ENCODE measurements at regions not wholly inside any gene's neighbourhood (a gene's known extent, or its start where the extent isn't known, plus 50 kb on each side); places are given as distances from the start of the nearest gene placed in this dataset.

GRCh38 chr7:25062380-25062779 lies 62.7 kb downstream of the CYCS start:
- ATAC-seq (ENCODE audit: low read depth) = no peak
- Histone ChIP-seq H3K4me1 (ENCODE audit: insufficient read depth, poor library complexity, severe bottlenecking) (no peaks in the 10 kb centered on the region), H3K4me3 (ENCODE audit: severe bottlenecking) (no peak overlapping the region), H3K27me3 (ENCODE audit: insufficient read depth, poor library complexity, severe bottlenecking) (no peaks in the 10 kb centered on the region), H3K36me3 (ENCODE audit: low read depth) (no peaks in the 10 kb centered on the region), H3K9me3 (ENCODE audit: severe bottlenecking) (no peaks in the 10 kb centered on the region), H3K27ac (ENCODE audit: poor library complexity, severe bottlenecking) (no peak overlapping the region)
- TF ChIP-seq, protein P1, sequence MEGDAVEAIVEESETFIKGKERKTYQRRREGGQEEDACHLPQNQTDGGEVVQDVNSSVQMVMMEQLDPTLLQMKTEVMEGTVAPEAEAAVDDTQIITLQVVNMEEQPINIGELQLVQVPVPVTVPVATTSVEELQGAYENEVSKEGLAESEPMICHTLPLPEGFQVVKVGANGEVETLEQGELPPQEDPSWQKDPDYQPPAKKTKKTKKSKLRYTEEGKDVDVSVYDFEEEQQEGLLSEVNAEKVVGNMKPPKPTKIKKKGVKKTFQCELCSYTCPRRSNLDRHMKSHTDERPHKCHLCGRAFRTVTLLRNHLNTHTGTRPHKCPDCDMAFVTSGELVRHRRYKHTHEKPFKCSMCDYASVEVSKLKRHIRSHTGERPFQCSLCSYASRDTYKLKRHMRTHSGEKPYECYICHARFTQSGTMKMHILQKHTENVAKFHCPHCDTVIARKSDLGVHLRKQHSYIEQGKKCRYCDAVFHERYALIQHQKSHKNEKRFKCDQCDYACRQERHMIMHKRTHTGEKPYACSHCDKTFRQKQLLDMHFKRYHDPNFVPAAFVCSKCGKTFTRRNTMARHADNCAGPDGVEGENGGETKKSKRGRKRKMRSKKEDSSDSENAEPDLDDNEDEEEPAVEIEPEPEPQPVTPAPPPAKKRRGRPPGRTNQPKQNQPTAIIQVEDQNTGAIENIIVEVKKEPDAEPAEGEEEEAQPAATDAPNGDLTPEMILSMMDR (IDR thresholded peaks at IDR 0.05; ENCODE audit: poor library complexity, severe bottlenecking) = no peak
- no peak for DNase-seq (ENCODE audit: low spot score)

- no peak for DNase-seq (ENCODE audit: low spot score)
- Histone ChIP-seq H3K27me3 (ENCODE audit: insufficient read depth, poor library complexity, severe bottlenecking) (no peaks in the 10 kb centered on the region), H3K4me1 (ENCODE audit: insufficient read depth, poor library complexity, severe bottlenecking) (no peaks in the 10 kb centered on the region), H3K4me3 (ENCODE audit: severe bottlenecking) (no peak overlapping the region), H3K27ac (ENCODE audit: poor library complexity, severe bottlenecking) (no peak overlapping the region), H3K9me3 (ENCODE audit: severe bottlenecking) (no peaks in the 10 kb centered on the region), H3K36me3 (ENCODE audit: low read depth) (no peaks in the 10 kb centered on the region)
- TF ChIP-seq, protein P1 (IDR thresholded peaks at IDR 0.05; ENCODE audit: poor library complexity, severe bottlenecking) = no peak
- ATAC-seq (ENCODE audit: low read depth) = no peak
These were observed 64.5 kb downstream of the CYCS start for GRCh38 chr7:25060487-25061055.

GRCh38 chr7:25059576-25059975 lies 65.5 kb downstream of the CYCS start:
- ATAC-seq (ENCODE audit: low read depth) (no peak), DNase-seq (ENCODE audit: low spot score) (no peak)
- Histone ChIP-seq H3K27ac (ENCODE audit: poor library complexity, severe bottlenecking) (no peak overlapping the region), H3K27me3 (ENCODE audit: insufficient read depth, poor library complexity, severe bottlenecking) (no peaks in the 10 kb centered on the region), H3K36me3 (ENCODE audit: low read depth) (no peaks in the 10 kb centered on the region), H3K4me1 (ENCODE audit: insufficient read depth, poor library complexity, severe bottlenecking) (peaks cover 7% of the 10 kb centered on the region), H3K4me3 (ENCODE audit: severe bottlenecking) (no peak overlapping the region), H3K9me3 (ENCODE audit: severe bottlenecking) (no peaks in the 10 kb centered on the region)
- TF ChIP-seq, protein P1 (IDR thresholded peaks at IDR 0.05; ENCODE audit: poor library complexity, severe bottlenecking) = no peak

DNA sequence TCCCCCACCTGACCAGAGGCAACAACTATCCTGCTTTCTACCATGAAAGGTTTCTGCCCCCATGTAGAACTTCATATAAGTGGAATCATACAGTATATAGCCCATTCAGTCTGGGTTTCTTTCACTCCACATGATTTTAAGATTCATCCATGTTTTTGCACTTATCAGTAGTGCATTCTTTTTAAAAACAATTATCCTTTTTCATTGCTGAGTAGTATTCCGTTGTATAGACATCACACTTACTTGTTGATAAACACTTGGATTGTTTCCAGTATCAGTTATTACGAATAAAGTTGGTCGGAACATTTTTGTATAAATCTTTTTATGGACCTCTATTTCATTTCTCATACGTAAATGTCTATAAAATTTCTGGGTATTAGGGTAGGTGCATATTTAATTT lies 68.7 kb downstream of the CYCS start:
- no peaks in the 10 kb centered on the region for H3K27me3 ChIP-seq (ENCODE audit: insufficient read depth, poor library complexity, severe bottlenecking)
- H3K4me3 ChIP-seq (ENCODE audit: severe bottlenecking) = no peak overlapping the region
- no peaks in the 10 kb centered on the region for H3K9me3 ChIP-seq (ENCODE audit: severe bottlenecking)
- no peaks in the 10 kb centered on the region for H3K36me3 ChIP-seq (ENCODE audit: low read depth)
- TF ChIP-seq, protein P1 (IDR thresholded peaks at IDR 0.05; ENCODE audit: poor library complexity, severe bottlenecking) = no peak
- H3K27ac ChIP-seq (ENCODE audit: poor library complexity, severe bottlenecking) = no peak overlapping the region
- ATAC-seq (ENCODE audit: low read depth) (no peak), DNase-seq (ENCODE audit: low spot score) (no peak)
- peaks cover 7% of the 10 kb centered on the region for H3K4me1 ChIP-seq (ENCODE audit: insufficient read depth, poor library complexity, severe bottlenecking)

DNA sequence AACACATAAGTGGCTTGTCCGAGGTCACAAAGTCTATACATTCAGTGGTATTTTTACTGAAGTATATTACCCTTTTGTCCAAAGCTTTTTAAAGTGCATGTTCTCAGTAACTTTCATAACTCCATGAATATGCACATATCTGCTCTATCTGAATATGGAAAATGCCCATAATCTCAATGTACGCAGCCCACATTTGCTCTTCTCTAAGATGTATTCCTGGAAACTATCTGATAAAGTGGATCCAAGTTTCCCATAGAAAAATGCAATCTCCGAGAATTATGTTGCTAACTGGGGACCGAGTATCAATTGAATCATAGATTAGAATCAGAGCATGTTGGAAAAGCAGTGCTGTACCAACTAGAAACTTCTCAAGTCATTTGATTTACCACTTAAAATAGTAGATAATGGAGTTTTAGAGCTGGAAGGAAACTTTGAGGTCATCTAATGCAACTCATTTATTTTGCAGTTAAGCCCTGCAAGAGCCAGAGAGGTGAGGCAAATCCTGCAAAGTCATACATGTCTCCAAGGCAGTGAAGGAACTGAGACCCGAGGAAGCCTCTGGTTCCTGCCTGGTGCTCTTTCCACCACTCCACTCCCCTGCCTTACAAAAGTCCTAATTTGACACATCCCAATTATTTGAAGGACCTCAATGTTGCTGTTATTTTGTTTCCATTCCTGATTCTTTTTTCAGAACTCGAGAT lies 69.4 kb downstream of the CYCS start:
- H3K27me3 ChIP-seq (ENCODE audit: insufficient read depth, poor library complexity, severe bottlenecking) = no peaks in the 10 kb centered on the region
- H3K9me3 ChIP-seq (ENCODE audit: severe bottlenecking) = no peaks in the 10 kb centered on the region
- H3K4me1 ChIP-seq (ENCODE audit: insufficient read depth, poor library complexity, severe bottlenecking) = peaks cover 7% of the 10 kb centered on the region
- no peak overlapping the region for H3K27ac ChIP-seq (ENCODE audit: poor library complexity, severe bottlenecking)
- H3K36me3 ChIP-seq (ENCODE audit: low read depth) = no peaks in the 10 kb centered on the region
- no peak for ATAC-seq (ENCODE audit: low read depth)
- H3K4me3 ChIP-seq (ENCODE audit: severe bottlenecking) = no peak overlapping the region
- TF ChIP-seq, protein P1 (IDR thresholded peaks at IDR 0.05; ENCODE audit: poor library complexity, severe bottlenecking) = no peak
- no peak for DNase-seq (ENCODE audit: low spot score)
